Suprapubic skin (tissue), 3 donors: ENCODE measurements at regions not wholly inside any gene's neighbourhood (a gene's known extent, or its start where the extent isn't known, plus 50 kb on each side); places are given as distances from the start of the nearest gene placed in this dataset.

ENCODE experiments used
- CTCF ChIP-seq, 2 donors: fragments of 200-600 bp in 1 of 2; fragments of 450-650 bp in 1 of 2; sonication (generic) in 1 of 2; IDR thresholded peaks; one replicate each; pipeline ENCODE4 v1.5.1; 2016 to 2019; ENCODE audit warnings: antibody characterized with exemption in 2 of 2, mild to moderate bottlenecking in 1 of 2, moderate library complexity in 1 of 2
- EP300 ChIP-seq: sonication (generic); formaldehyde crosslinking; IDR thresholded peaks from one replicate; pipeline ENCODE4 v1.6.1; 2017; ENCODE audit warnings: antibody characterized with exemption
- POLR2A ChIP-seq, 2 donors: fragments of 450-650 bp; IDR thresholded peaks; one replicate each; pipeline ENCODE4 v1.6.1; 2017; ENCODE audit warnings: antibody characterized with exemption in 2 of 2, mild to moderate bottlenecking in 2 of 2, moderate library complexity in 2 of 2

- TF ChIP-seq CTCF (IDR thresholded peaks at IDR 0.05) (no peak), POLR2A (IDR thresholded peaks at IDR 0.05) (no peak), EP300 (no peak)
Measured at GRCh38 chr2:19456705-19457309, 98.4 kb upstream of the OSR1 start.
